ENCODE measurements at regions not wholly inside any gene's neighbourhood (a gene's known extent, or its start where the extent isn't known, plus 50 kb on each side); places are given as distances from the start of the nearest gene placed in this dataset.

GRCh38 chr14:82482345-82482744 lies 948.7 kb upstream of the SEL1L start:
- H3K4me3 ChIP-seq (ENCODE audit: low read depth, low read length), result no peak overlapping the region
- no peak for FAIRE-seq
- H3K36me3 ChIP-seq (ENCODE audit: control insufficient read depth, insufficient read depth, low read length), result no peaks in the 10 kb centered on the region
- H3K27me3 ChIP-seq (ENCODE audit: control insufficient read depth, insufficient read depth, low read length), result no peaks in the 10 kb centered on the region
- no peak for DNase-seq (ENCODE audit: low read depth)
- TF ChIP-seq CTCF (IDR thresholded peaks at IDR 0.05; ENCODE audit: insufficient read depth, low read length, severe bottlenecking), result no peak

- H3K4me3 ChIP-seq (ENCODE audit: low read depth, low read length), result no peak overlapping the region
- no peak for TF ChIP-seq CTCF (IDR thresholded peaks at IDR 0.05; ENCODE audit: insufficient read depth, low read length, severe bottlenecking)
- DNase-seq (ENCODE audit: low read depth) (no peak), FAIRE-seq (no peak)
- H3K36me3 ChIP-seq (ENCODE audit: control insufficient read depth, insufficient read depth, low read length), result no peaks in the 10 kb centered on the region
- no peaks in the 10 kb centered on the region for H3K27me3 ChIP-seq (ENCODE audit: control insufficient read depth, insufficient read depth, low read length)
Measured at GRCh38 chr14:82488473-82488872, 954.8 kb upstream of the SEL1L start.

- no peak for FAIRE-seq
Measured at GRCh38 chr14:82490397-82490796, 956.7 kb upstream of the SEL1L start.

GRCh38 chr14:82492157-82492556 lies 958.5 kb upstream of the SEL1L start:
- H3K4me3 ChIP-seq (ENCODE audit: low read depth, low read length), result no peak overlapping the region
- FAIRE-seq (no peak), DNase-seq (ENCODE audit: low read depth) (no peak)
- no peak for TF ChIP-seq CTCF (IDR thresholded peaks at IDR 0.05; ENCODE audit: insufficient read depth, low read length, severe bottlenecking)
- H3K27me3 ChIP-seq (ENCODE audit: control insufficient read depth, insufficient read depth, low read length), result no peaks in the 10 kb centered on the region
- H3K36me3 ChIP-seq (ENCODE audit: control insufficient read depth, insufficient read depth, low read length), result no peaks in the 10 kb centered on the region

More at GRCh38 chr14:82490397-82490796, 956.7 kb upstream of the SEL1L start:
- H3K27me3 ChIP-seq (ENCODE audit: control insufficient read depth, insufficient read depth, low read length), result no peaks in the 10 kb centered on the region
- no peak for TF ChIP-seq CTCF (IDR thresholded peaks at IDR 0.05; ENCODE audit: insufficient read depth, low read length, severe bottlenecking)
- no peaks in the 10 kb centered on the region for H3K36me3 ChIP-seq (ENCODE audit: control insufficient read depth, insufficient read depth, low read length)
- no peak for DNase-seq (ENCODE audit: low read depth)
- H3K4me3 ChIP-seq (ENCODE audit: low read depth, low read length), result no peak overlapping the region

GRCh38 chr14:82500222-82500621 lies 966.6 kb upstream of the SEL1L start:
- FAIRE-seq (no peak), DNase-seq (ENCODE audit: low read depth) (no peak)
- no peaks in the 10 kb centered on the region for H3K27me3 ChIP-seq (ENCODE audit: control insufficient read depth, insufficient read depth, low read length)
- no peaks in the 10 kb centered on the region for H3K36me3 ChIP-seq (ENCODE audit: control insufficient read depth, insufficient read depth, low read length)
- no peak overlapping the region for H3K4me3 ChIP-seq (ENCODE audit: low read depth, low read length)
- no peak for TF ChIP-seq CTCF (IDR thresholded peaks at IDR 0.05; ENCODE audit: insufficient read depth, low read length, severe bottlenecking)

- Histone ChIP-seq H3K4me3 (ENCODE audit: low read depth, low read length) (no peak overlapping the region), H3K27me3 (ENCODE audit: control insufficient read depth, insufficient read depth, low read length) (no peaks in the 10 kb centered on the region), H3K36me3 (ENCODE audit: control insufficient read depth, insufficient read depth, low read length) (no peaks in the 10 kb centered on the region)
- no peak for TF ChIP-seq CTCF (IDR thresholded peaks at IDR 0.05; ENCODE audit: insufficient read depth, low read length, severe bottlenecking)
- DNase-seq (ENCODE audit: low read depth) (no peak), FAIRE-seq (no peak)
Measured at GRCh38 chr14:82501554-82501953, 967.9 kb upstream of the SEL1L start.
